WTC11 (cell line): ENCODE measurements at regions not wholly inside any gene's neighbourhood (a gene's known extent, or its start where the extent isn't known, plus 50 kb on each side); places are given as distances from the start of the nearest gene placed in this dataset.

Experiments
- ATAC-seq: fragments of 200-7000 bp; cut with Tn5 transposase; 2 replicates; pipeline ENCODE4 v1.10.0; 2021; ENCODE audit warnings: mild to moderate bottlenecking, moderate library complexity
- CTCF ChIA-PET: fragments of 300-600 bp; sonication (Branson Sonifier 250); formaldehyde crosslinking; loops from one replicate; lab custom pipeline; 2021; ENCODE audit warnings: antibody characterized with exemption; lab: Charles Lee
- POLR2A ChIA-PET: fragments of 350-600 bp; sonication (Branson Sonifier 250); formaldehyde crosslinking; loops from one replicate; lab custom pipeline; 2021; ENCODE audit warnings: antibody characterized with exemption; lab: Charles Lee
- DNase-seq: peaks from one replicate; pipeline ENCODE4 v3.0.0; 2021; ENCODE audit warnings: low spot score
- H3K27ac Mint-ChIP-seq: 2 replicates; pipeline ENCODE4 v1.8.0; 2021; ENCODE audit warnings: mixed read lengths
- H3K27me3 Mint-ChIP-seq: 2 replicates; pipeline ENCODE4 v1.8.0; 2021; ENCODE audit warnings: low read depth, mild to moderate bottlenecking, moderate library complexity, mixed read lengths
- H3K36me3 Mint-ChIP-seq: 2 replicates; pipeline ENCODE4 v1.8.0; 2021; ENCODE audit warnings: mixed read lengths
- H3K4me1 Mint-ChIP-seq: 2 replicates; pipeline ENCODE4 v1.8.0; 2022; ENCODE audit warnings: mixed read lengths
- H3K4me3 Mint-ChIP-seq: 2 replicates; pipeline ENCODE4 v1.8.0; 2021; ENCODE audit warnings: mild to moderate bottlenecking, moderate library complexity, mixed read lengths
- H3K9me3 Mint-ChIP-seq: 2 replicates; pipeline ENCODE4 v1.8.0; 2021; ENCODE audit warnings: mixed read lengths
- CDX4 ChIP-seq: fragments of 250-450 bp; sonication (Bioruptor Pico); IDR thresholded peaks from 2 replicates; pipeline ENCODE4 v1.9.0; 2021; ENCODE audit warnings: moderate library complexity, mild to moderate bottlenecking, inconsistent platforms, borderline replicate concordance
- ELF4 ChIP-seq: sonication (generic); formaldehyde crosslinking; IDR thresholded peaks from 2 replicates; pipeline ENCODE4 v1.8.1; 2022; ENCODE audit warnings: low read depth, mild to moderate bottlenecking, moderate library complexity, missing genetic modification reagents
- EMX1 ChIP-seq: fragments of 250-450 bp; sonication (Bioruptor Pico); IDR thresholded peaks from 2 replicates; pipeline ENCODE4 v1.8.0; 2021; ENCODE audit warnings: mild to moderate bottlenecking
- FOXK1 ChIP-seq: sonication (generic); formaldehyde crosslinking; IDR thresholded peaks from 2 replicates; pipeline ENCODE4 v1.8.0; 2022; ENCODE audit warnings: mild to moderate bottlenecking, moderate library complexity, missing genetic modification reagents
- FOXP1 ChIP-seq: sonication (generic); formaldehyde crosslinking; IDR thresholded peaks from 2 replicates; pipeline ENCODE4 v1.8.0; 2022; ENCODE audit warnings: missing genetic modification reagents, mild to moderate bottlenecking, moderate library complexity, borderline replicate concordance
- IRF1 ChIP-seq: sonication (generic); formaldehyde crosslinking; IDR thresholded peaks from 2 replicates; pipeline ENCODE4 v1.8.0; 2023; ENCODE audit warnings: missing genetic modification reagents
- MXD4 ChIP-seq: fragments of 250-450 bp; sonication (Bioruptor Pico); IDR thresholded peaks from 2 replicates; pipeline ENCODE4 v1.8.0; 2021; ENCODE audit warnings: mild to moderate bottlenecking, moderate library complexity, borderline replicate concordance
- PRDM15 ChIP-seq: sonication (generic); formaldehyde crosslinking; IDR thresholded peaks from 2 replicates; pipeline ENCODE4 v1.8.0; 2022; ENCODE audit warnings: missing genetic modification reagents
- SOX15 ChIP-seq: fragments of 250-450 bp; sonication (Bioruptor Pico); IDR thresholded peaks from 2 replicates; pipeline ENCODE4 v1.9.0; 2021; ENCODE audit warnings: mild to moderate bottlenecking
- TCF7 ChIP-seq: sonication (generic); formaldehyde crosslinking; IDR thresholded peaks from 2 replicates; pipeline ENCODE4 v1.8.0; 2022; ENCODE audit warnings: mild to moderate bottlenecking, low read depth, missing genetic modification reagents, moderate library complexity
- TEAD1 ChIP-seq: sonication (generic); formaldehyde crosslinking; IDR thresholded peaks from 2 replicates; pipeline ENCODE4 v1.8.0; 2022; ENCODE audit warnings: mild to moderate bottlenecking, missing genetic modification reagents
- ZNF138 ChIP-seq: sonication (generic); formaldehyde crosslinking; conservative IDR thresholded peaks from 2 replicates; pipeline ENCODE4 v1.8.1; 2022; ENCODE audit warnings: mild to moderate bottlenecking, moderate library complexity, missing genetic modification reagents
- ZNF232 ChIP-seq: sonication (generic); formaldehyde crosslinking; IDR thresholded peaks from 2 replicates; pipeline ENCODE4 v1.8.0; 2022; ENCODE audit warnings: mild to moderate bottlenecking, missing genetic modification reagents
- ZNF423 ChIP-seq: fragments of 250-450 bp; sonication (Bioruptor Pico); IDR thresholded peaks from 2 replicates; pipeline ENCODE4 v2.1.2; 2022; ENCODE audit warnings: mild to moderate bottlenecking, moderate library complexity
- TF ChIP-seq, protein P1 (sequence below): sonication (generic); formaldehyde crosslinking; IDR thresholded peaks from 2 replicates; pipeline ENCODE4 v1.8.1; 2023; ENCODE audit warnings: mild to moderate bottlenecking, missing genetic modification reagents
- TF ChIP-seq, protein P2 (sequence below): sonication (generic); formaldehyde crosslinking; IDR thresholded peaks from 2 replicates; pipeline ENCODE4 v1.8.1; 2023; ENCODE audit warnings: mild to moderate bottlenecking, missing genetic modification reagents, moderate library complexity
- TF ChIP-seq, protein P3 (sequence below): sonication (generic); formaldehyde crosslinking; IDR thresholded peaks from 2 replicates; pipeline ENCODE4 v1.8.0; 2022; ENCODE audit warnings: mild to moderate bottlenecking, missing genetic modification reagents
- TF ChIP-seq, protein P4 (sequence below): sonication (generic); formaldehyde crosslinking; IDR thresholded peaks from 2 replicates; pipeline ENCODE4 v1.8.1; 2022; ENCODE audit warnings: low read depth, mild to moderate bottlenecking, moderate library complexity, missing genetic modification reagents, borderline replicate concordance
- TF ChIP-seq, protein P5 (sequence below): sonication (generic); formaldehyde crosslinking; IDR thresholded peaks from 2 replicates; pipeline ENCODE4 v1.8.1; 2023; ENCODE audit warnings: mild to moderate bottlenecking, missing genetic modification reagents

- no peaks in the 10 kb centered on the region for H3K4me1 Mint-ChIP-seq
- ATAC-seq (no peak), DNase-seq (no peak)
- ChIA-PET CTCF (no interaction called here), POLR2A (no interaction called here)
- H3K4me3 Mint-ChIP-seq: no peak overlapping the region
- no peak overlapping the region for H3K27ac Mint-ChIP-seq
- H3K36me3 Mint-ChIP-seq: no peaks in the 10 kb centered on the region
- H3K27me3 Mint-ChIP-seq: no peaks in the 10 kb centered on the region
- peaks cover 6% of the 10 kb centered on the region for H3K9me3 Mint-ChIP-seq
- TF ChIP-seq SOX15 (CRISPR knock-in tag) (no peak), FOXK1 (CRISPR knock-in tag) (no peak), EMX1 (CRISPR knock-in tag) (no peak)
- TF ChIP-seq, protein P1, sequence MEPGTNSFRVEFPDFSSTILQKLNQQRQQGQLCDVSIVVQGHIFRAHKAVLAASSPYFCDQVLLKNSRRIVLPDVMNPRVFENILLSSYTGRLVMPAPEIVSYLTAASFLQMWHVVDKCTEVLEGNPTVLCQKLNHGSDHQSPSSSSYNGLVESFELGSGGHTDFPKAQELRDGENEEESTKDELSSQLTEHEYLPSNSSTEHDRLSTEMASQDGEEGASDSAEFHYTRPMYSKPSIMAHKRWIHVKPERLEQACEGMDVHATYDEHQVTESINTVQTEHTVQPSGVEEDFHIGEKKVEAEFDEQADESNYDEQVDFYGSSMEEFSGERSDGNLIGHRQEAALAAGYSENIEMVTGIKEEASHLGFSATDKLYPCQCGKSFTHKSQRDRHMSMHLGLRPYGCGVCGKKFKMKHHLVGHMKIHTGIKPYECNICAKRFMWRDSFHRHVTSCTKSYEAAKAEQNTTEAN (CRISPR knock-in tag): no peak
- TF ChIP-seq, protein P2, sequence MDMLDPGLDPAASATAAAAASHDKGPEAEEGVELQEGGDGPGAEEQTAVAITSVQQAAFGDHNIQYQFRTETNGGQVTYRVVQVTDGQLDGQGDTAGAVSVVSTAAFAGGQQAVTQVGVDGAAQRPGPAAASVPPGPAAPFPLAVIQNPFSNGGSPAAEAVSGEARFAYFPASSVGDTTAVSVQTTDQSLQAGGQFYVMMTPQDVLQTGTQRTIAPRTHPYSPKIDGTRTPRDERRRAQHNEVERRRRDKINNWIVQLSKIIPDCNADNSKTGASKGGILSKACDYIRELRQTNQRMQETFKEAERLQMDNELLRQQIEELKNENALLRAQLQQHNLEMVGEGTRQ (CRISPR knock-in tag): no peak
Measured at GRCh38 chr10:36391405-36391804, 734.0 kb upstream of the ANKRD30A start.

GRCh38 chr10:36390221-36390620 is 735.2 kb upstream of the ANKRD30A start:
- Mint-ChIP-seq H3K9me3 (peaks cover 6% of the 10 kb centered on the region), H3K4me3 (no peak overlapping the region), H3K27me3 (no peaks in the 10 kb centered on the region), H3K27ac (no peak overlapping the region), H3K36me3 (no peaks in the 10 kb centered on the region), H3K4me1 (no peaks in the 10 kb centered on the region)
- ChIA-PET POLR2A (no interaction called here), CTCF (no interaction called here)
- no peak for TF ChIP-seq TEAD1 (CRISPR knock-in tag)
- TF ChIP-seq ZNF423 (CRISPR knock-in tag): no peak
- TF ChIP-seq MXD4 (CRISPR knock-in tag): no peak
- no peak for TF ChIP-seq TCF7
- TF ChIP-seq IRF1 (CRISPR knock-in tag): no peak
- no peak for TF ChIP-seq PRDM15 (CRISPR knock-in tag)
- TF ChIP-seq, protein P3, sequence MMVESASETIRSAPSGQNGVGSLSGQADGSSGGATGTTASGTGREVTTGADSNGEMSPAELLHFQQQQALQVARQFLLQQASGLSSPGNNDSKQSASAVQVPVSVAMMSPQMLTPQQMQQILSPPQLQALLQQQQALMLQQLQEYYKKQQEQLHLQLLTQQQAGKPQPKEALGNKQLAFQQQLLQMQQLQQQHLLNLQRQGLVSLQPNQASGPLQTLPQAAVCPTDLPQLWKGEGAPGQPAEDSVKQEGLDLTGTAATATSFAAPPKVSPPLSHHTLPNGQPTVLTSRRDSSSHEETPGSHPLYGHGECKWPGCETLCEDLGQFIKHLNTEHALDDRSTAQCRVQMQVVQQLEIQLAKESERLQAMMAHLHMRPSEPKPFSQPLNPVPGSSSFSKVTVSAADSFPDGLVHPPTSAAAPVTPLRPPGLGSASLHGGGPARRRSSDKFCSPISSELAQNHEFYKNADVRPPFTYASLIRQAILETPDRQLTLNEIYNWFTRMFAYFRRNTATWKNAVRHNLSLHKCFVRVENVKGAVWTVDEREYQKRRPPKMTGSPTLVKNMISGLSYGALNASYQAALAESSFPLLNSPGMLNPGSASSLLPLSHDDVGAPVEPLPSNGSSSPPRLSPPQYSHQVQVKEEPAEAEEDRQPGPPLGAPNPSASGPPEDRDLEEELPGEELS (CRISPR knock-in tag): no peak
- TF ChIP-seq ZNF232: no peak
- TF ChIP-seq, protein P1 (CRISPR knock-in tag): no peak
- no peak for TF ChIP-seq ZNF138 (CRISPR knock-in tag)
- no peak for TF ChIP-seq ELF4 (CRISPR knock-in tag)
- TF ChIP-seq, protein P4, sequence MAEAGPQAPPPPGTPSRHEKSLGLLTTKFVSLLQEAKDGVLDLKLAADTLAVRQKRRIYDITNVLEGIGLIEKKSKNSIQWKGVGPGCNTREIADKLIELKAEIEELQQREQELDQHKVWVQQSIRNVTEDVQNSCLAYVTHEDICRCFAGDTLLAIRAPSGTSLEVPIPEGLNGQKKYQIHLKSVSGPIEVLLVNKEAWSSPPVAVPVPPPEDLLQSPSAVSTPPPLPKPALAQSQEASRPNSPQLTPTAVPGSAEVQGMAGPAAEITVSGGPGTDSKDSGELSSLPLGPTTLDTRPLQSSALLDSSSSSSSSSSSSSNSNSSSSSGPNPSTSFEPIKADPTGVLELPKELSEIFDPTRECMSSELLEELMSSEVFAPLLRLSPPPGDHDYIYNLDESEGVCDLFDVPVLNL: no peak
- no peak for TF ChIP-seq CDX4 (CRISPR knock-in tag)
- TF ChIP-seq, protein P5, sequence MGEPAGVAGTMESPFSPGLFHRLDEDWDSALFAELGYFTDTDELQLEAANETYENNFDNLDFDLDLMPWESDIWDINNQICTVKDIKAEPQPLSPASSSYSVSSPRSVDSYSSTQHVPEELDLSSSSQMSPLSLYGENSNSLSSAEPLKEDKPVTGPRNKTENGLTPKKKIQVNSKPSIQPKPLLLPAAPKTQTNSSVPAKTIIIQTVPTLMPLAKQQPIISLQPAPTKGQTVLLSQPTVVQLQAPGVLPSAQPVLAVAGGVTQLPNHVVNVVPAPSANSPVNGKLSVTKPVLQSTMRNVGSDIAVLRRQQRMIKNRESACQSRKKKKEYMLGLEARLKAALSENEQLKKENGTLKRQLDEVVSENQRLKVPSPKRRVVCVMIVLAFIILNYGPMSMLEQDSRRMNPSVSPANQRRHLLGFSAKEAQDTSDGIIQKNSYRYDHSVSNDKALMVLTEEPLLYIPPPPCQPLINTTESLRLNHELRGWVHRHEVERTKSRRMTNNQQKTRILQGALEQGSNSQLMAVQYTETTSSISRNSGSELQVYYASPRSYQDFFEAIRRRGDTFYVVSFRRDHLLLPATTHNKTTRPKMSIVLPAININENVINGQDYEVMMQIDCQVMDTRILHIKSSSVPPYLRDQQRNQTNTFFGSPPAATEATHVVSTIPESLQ (CRISPR knock-in tag): no peak
- no peak for TF ChIP-seq FOXP1 (CRISPR knock-in tag)
- DNase-seq: no peak
- ATAC-seq: no peak
